ENCODE measurements at regions not wholly inside any gene's neighbourhood (a gene's known extent, or its start where the extent isn't known, plus 50 kb on each side); places are given as distances from the start of the nearest gene placed in this dataset.

GRCh38 chr18:42586601-42587000 is 528.9 kb downstream of the RIT2 start:
- Histone ChIP-seq H3K4me3 (ENCODE audit: low read depth, low read length) (no peak overlapping the region), H3K36me3 (ENCODE audit: control insufficient read depth, insufficient read depth, low read length) (no peaks in the 10 kb centered on the region), H3K27me3 (ENCODE audit: control insufficient read depth, insufficient read depth, low read length) (no peaks in the 10 kb centered on the region)
- TF ChIP-seq CTCF (IDR thresholded peaks at IDR 0.05; ENCODE audit: insufficient read depth, low read length, severe bottlenecking): no peak
- DNase-seq (ENCODE audit: low read depth): no peak
- no peak for FAIRE-seq

- H3K27me3 ChIP-seq (ENCODE audit: control insufficient read depth, insufficient read depth, low read length): no peaks in the 10 kb centered on the region
- DNase-seq (ENCODE audit: low read depth) (no peak), FAIRE-seq (no peak)
- no peaks in the 10 kb centered on the region for H3K36me3 ChIP-seq (ENCODE audit: control insufficient read depth, insufficient read depth, low read length)
- TF ChIP-seq CTCF (IDR thresholded peaks at IDR 0.05; ENCODE audit: insufficient read depth, low read length, severe bottlenecking): no peak
- no peak overlapping the region for H3K4me3 ChIP-seq (ENCODE audit: low read depth, low read length)
These were observed 526.7 kb downstream of the RIT2 start for GRCh38 chr18:42588786-42589185.

- no peak for FAIRE-seq
- no peak for DNase-seq (ENCODE audit: low read depth)
- no peak overlapping the region for H3K4me3 ChIP-seq (ENCODE audit: low read depth, low read length)
- no peak for TF ChIP-seq CTCF (IDR thresholded peaks at IDR 0.05; ENCODE audit: insufficient read depth, low read length, severe bottlenecking)
- H3K27me3 ChIP-seq (ENCODE audit: control insufficient read depth, insufficient read depth, low read length): no peaks in the 10 kb centered on the region
- no peaks in the 10 kb centered on the region for H3K36me3 ChIP-seq (ENCODE audit: control insufficient read depth, insufficient read depth, low read length)
These were observed 510.7 kb downstream of the RIT2 start for GRCh38 chr18:42604820-42605219.

GRCh38 chr18:42606886-42607495 is 508.5 kb downstream of the RIT2 start:
- no peak overlapping the region for H3K4me3 ChIP-seq (ENCODE audit: low read depth, low read length)
- TF ChIP-seq CTCF (IDR thresholded peaks at IDR 0.05; ENCODE audit: insufficient read depth, low read length, severe bottlenecking): no peak
- FAIRE-seq: no peak
- no peak for DNase-seq (ENCODE audit: low read depth)
- H3K27me3 ChIP-seq (ENCODE audit: control insufficient read depth, insufficient read depth, low read length): no peaks in the 10 kb centered on the region
- H3K36me3 ChIP-seq (ENCODE audit: control insufficient read depth, insufficient read depth, low read length): no peaks in the 10 kb centered on the region

- no peak for DNase-seq (ENCODE audit: low read depth)
These were observed 504.4 kb downstream of the RIT2 start for GRCh38 chr18:42611134-42611533.

More at GRCh38 chr18:42611134-42611533, 504.4 kb downstream of the RIT2 start:
- no peak for FAIRE-seq
- Histone ChIP-seq H3K4me3 (ENCODE audit: low read depth, low read length) (no peak overlapping the region), H3K36me3 (ENCODE audit: control insufficient read depth, insufficient read depth, low read length) (no peaks in the 10 kb centered on the region), H3K27me3 (ENCODE audit: control insufficient read depth, insufficient read depth, low read length) (no peaks in the 10 kb centered on the region)
- TF ChIP-seq CTCF (IDR thresholded peaks at IDR 0.05; ENCODE audit: insufficient read depth, low read length, severe bottlenecking): no peak

All from bronchial epithelial cell (primary cell).